ENCODE measurements at regions not wholly inside any gene's neighbourhood (a gene's known extent, or its start where the extent isn't known, plus 50 kb on each side); places are given as distances from the start of the nearest gene placed in this dataset.

DNA sequence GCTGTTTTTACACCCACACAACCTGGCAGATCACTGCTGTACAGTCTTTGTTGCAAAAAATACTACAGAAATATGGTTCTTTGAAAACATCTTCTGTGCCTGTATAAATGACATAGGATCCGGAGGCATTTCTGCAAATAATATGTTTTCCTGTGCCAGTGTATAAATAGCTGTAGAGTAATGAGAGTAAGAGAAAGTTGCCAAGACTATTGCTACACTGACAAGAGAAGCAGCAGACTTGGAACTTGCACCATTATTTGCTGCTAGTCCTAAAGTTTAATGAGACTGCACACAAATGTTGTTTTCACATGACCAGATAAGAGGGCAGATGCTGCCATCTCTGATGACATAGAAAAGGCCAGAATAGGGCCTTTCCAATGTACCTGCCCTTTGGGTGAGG, 50.0 kb upstream of the DTNBP1 start:
- no peak for DNase-seq
